ENCODE measurements at regions not wholly inside any gene's neighbourhood (a gene's known extent, or its start where the extent isn't known, plus 50 kb on each side); places are given as distances from the start of the nearest gene placed in this dataset.

DNA sequence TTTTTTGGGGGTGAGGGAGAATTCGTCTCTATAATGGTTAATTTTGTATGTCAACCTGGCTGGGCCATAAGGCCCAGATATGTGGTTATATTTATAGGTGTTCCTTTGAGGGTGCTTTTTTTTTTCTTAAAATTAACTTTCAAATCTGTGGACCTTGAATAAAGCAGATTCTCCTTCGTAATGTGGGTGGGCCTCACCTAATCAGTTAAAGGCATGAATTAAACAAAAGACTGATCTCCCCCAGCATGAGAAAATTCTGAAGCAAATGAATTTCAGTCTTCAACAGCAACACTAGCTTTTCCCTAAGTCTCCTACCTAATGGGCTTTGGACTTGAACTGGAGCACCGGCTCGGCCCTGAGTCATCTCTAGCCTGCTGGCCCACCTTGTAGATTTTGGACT lies 77.4 kb downstream of the GMNC start:
- H3K27ac ChIP-seq (ENCODE audit: low read length in 2 of 2) = no peak overlapping the region
- H3K79me2 ChIP-seq (ENCODE audit: control insufficient read depth, insufficient read depth, low read length) = no peaks in the 10 kb centered on the region
- Mint-ChIP-seq H3K9me3 (ENCODE audit: insufficient read depth) (no peaks in the 10 kb centered on the region), H3K27me3 (no peaks in the 10 kb centered on the region), H3K27ac (no peak overlapping the region), H3K4me1 (no peaks in the 10 kb centered on the region), H3K4me3 (no peak overlapping the region)
- H3K9ac ChIP-seq (ENCODE audit: low read length) = no peak overlapping the region
- H3K36me3 ChIP-seq (replicated peaks in 1 of 2; ENCODE audit: control extremely low read depth in 1 of 2, control insufficient read depth in 1 of 2, extremely low read depth in 1 of 2, insufficient read depth in 2 of 2, low read length in 1 of 2) = no peaks in the 10 kb centered on the region
- TF ChIP-seq EZH2 (IDR thresholded peaks at IDR 0.05; ENCODE audit: borderline replicate concordance, insufficient read depth, low read depth, low read length, poor library complexity, severe bottlenecking) (no peak), CTCF (IDR thresholded peaks at IDR 0.05) (no peak)
- H3K27me3 ChIP-seq (replicated peaks in 1 of 4; ENCODE audit: control extremely low read depth in 1 of 4, control insufficient read depth in 3 of 4, insufficient read depth in 4 of 4, low read length in 3 of 4) = no peaks in the 10 kb centered on the region
- ChIA-PET CTCF (no interaction called here), POLR2A (no interaction called here)
- intact Hi-C loops (cut with micrococcal nuclease) = no loop called here
- DNase-seq (no peak), ATAC-seq (ENCODE audit: low read depth) (no peak)
- no peak overlapping the region for H2AFZ ChIP-seq (ENCODE audit: insufficient read depth, low read depth, low read length, poor library complexity, severe bottlenecking)
- no peak overlapping the region for H3K4me2 ChIP-seq (replicated peaks; ENCODE audit: low read depth, low read length, poor library complexity, severe bottlenecking)
- peaks cover 0 to 1% (median 0%) of the 10 kb centered on the region in 3 donors for H3K9me3 ChIP-seq (ENCODE audit: control extremely low read depth in 1 of 3, control insufficient read depth in 2 of 3, insufficient read depth in 1 of 3, low read length in 2 of 3)
- no peaks in the 10 kb centered on the region for H3K4me1 ChIP-seq (ENCODE audit: control insufficient read depth in 2 of 2, insufficient read depth in 2 of 2, low read length in 2 of 2)
- H3K4me3 ChIP-seq (ENCODE audit: control extremely low read depth in 1 of 5, extremely low read depth in 1 of 5, insufficient read depth in 1 of 5, low read depth in 2 of 5, low read length in 4 of 5) = no peak overlapping the region
- 80% methylated on average over 1 of the region's 4 CpGs for WGBS (ENCODE audit: insufficient coverage)
- H4K20me1 ChIP-seq (ENCODE audit: control insufficient read depth, insufficient read depth, low read length, poor library complexity, severe bottlenecking) = no peaks in the 10 kb centered on the region

- H3K9ac ChIP-seq (ENCODE audit: low read length) = no peak overlapping the region
- no peaks in the 10 kb centered on the region for H3K79me2 ChIP-seq (ENCODE audit: control insufficient read depth, insufficient read depth, low read length)
- no peak for TF ChIP-seq CTCF (IDR thresholded peaks at IDR 0.05)
- TF ChIP-seq EZH2 (IDR thresholded peaks at IDR 0.05; ENCODE audit: borderline replicate concordance, insufficient read depth, low read depth, low read length, poor library complexity, severe bottlenecking) = no peak
- no peaks in the 10 kb centered on the region for H3K4me1 Mint-ChIP-seq
- H4K20me1 ChIP-seq (ENCODE audit: control insufficient read depth, insufficient read depth, low read length, poor library complexity, severe bottlenecking) = no peaks in the 10 kb centered on the region
- no peaks in the 10 kb centered on the region for H3K9me3 Mint-ChIP-seq (ENCODE audit: insufficient read depth)
- H3K27me3 Mint-ChIP-seq = no peaks in the 10 kb centered on the region
- H3K27ac ChIP-seq (ENCODE audit: low read length in 2 of 2) = no peak overlapping the region
- H3K4me3 ChIP-seq (ENCODE audit: control extremely low read depth in 1 of 5, extremely low read depth in 1 of 5, insufficient read depth in 1 of 5, low read depth in 2 of 5, low read length in 4 of 5) = no peak overlapping the region
- POLR2A ChIA-PET = no interaction called here
- H3K36me3 ChIP-seq (replicated peaks in 1 of 2; ENCODE audit: control extremely low read depth in 1 of 2, control insufficient read depth in 1 of 2, extremely low read depth in 1 of 2, insufficient read depth in 2 of 2, low read length in 1 of 2) = no peaks in the 10 kb centered on the region
- H3K9me3 ChIP-seq (ENCODE audit: control extremely low read depth in 1 of 3, control insufficient read depth in 2 of 3, insufficient read depth in 1 of 3, low read length in 2 of 3) = no peaks in the 10 kb centered on the region
- H3K27me3 ChIP-seq (replicated peaks in 1 of 4; ENCODE audit: control extremely low read depth in 1 of 4, control insufficient read depth in 3 of 4, insufficient read depth in 4 of 4, low read length in 3 of 4) = no peaks in the 10 kb centered on the region
- WGBS (ENCODE audit: insufficient coverage) = no CpG with 5 or more reads among the region's 3 CpGs
- DNase-seq (no peak), ATAC-seq (ENCODE audit: low read depth) (no peak)
- CTCF ChIA-PET = no interaction called here
- intact Hi-C loops (cut with micrococcal nuclease) = no loop called here
- H3K4me3 Mint-ChIP-seq = no peak overlapping the region
- no peak overlapping the region for H3K4me2 ChIP-seq (replicated peaks; ENCODE audit: low read depth, low read length, poor library complexity, severe bottlenecking)
- H3K27ac Mint-ChIP-seq = no peak overlapping the region
- no peaks in the 10 kb centered on the region for H3K4me1 ChIP-seq (ENCODE audit: control insufficient read depth in 2 of 2, insufficient read depth in 2 of 2, low read length in 2 of 2)
- no peak overlapping the region for H2AFZ ChIP-seq (ENCODE audit: insufficient read depth, low read depth, low read length, poor library complexity, severe bottlenecking)
Observed at GRCh38 chr3:190780524-190780923, 82.0 kb downstream of the GMNC start.
